Trophoblast cell (in vitro differentiated cells and primary cell): ENCODE measurements at regions not wholly inside any gene's neighbourhood (a gene's known extent, or its start where the extent isn't known, plus 50 kb on each side); places are given as distances from the start of the nearest gene placed in this dataset.
"Not testable (repeated sequence)": the region's sequence is repeated elsewhere in the genome, so short reads cannot be mapped to it uniquely, and the experiment has no call there.

Experiments
- DNase-seq, 2 donors: peaks; one replicate each; pipeline ENCODE4 v3.0.0-alpha.2; 2016
- H2AFZ ChIP-seq: 2 replicates; pipeline ENCODE4 v1.6.1; 2013; ENCODE audit warnings: low read length, moderate library complexity, mild to moderate bottlenecking; ENCODE audit not compliant: insufficient read depth, poor library complexity
- H2AK5ac ChIP-seq: 2 replicates; pipeline ENCODE4 v1.6.1; 2013; ENCODE audit warnings: mild to moderate bottlenecking, low read length
- H2BK120ac ChIP-seq: 2 replicates; pipeline ENCODE4 v1.6.1; 2013; ENCODE audit warnings: low read length, mild to moderate bottlenecking, moderate library complexity; ENCODE audit not compliant: insufficient read depth, poor library complexity
- H2BK12ac ChIP-seq: 2 replicates; pipeline ENCODE4 v1.6.1; 2013; ENCODE audit warnings: mild to moderate bottlenecking, low read length, moderate library complexity
- H2BK5ac ChIP-seq: 2 replicates; pipeline ENCODE4 v1.6.1; 2013; ENCODE audit warnings: low read length, low read depth, moderate library complexity, mild to moderate bottlenecking; ENCODE audit not compliant: poor library complexity
- H3K14ac ChIP-seq: 2 replicates; pipeline ENCODE4 v1.6.1; 2013; ENCODE audit warnings: mild to moderate bottlenecking, low read length
- H3K18ac ChIP-seq: 2 replicates; pipeline ENCODE4 v1.6.1; 2013; ENCODE audit warnings: mild to moderate bottlenecking, low read length
- H3K23ac ChIP-seq: 2 replicates; pipeline ENCODE4 v1.6.1; 2013; ENCODE audit warnings: low read length
- H3K27ac ChIP-seq: 2 replicates; pipeline ENCODE4 v1.5.1; 2013; ENCODE audit warnings: low read depth, mild to moderate bottlenecking, inconsistent platforms, low read length, moderate library complexity
- H3K27me3 ChIP-seq: 2 replicates; pipeline ENCODE4 v1.6.1; 2013; ENCODE audit warnings: inconsistent platforms, mild to moderate bottlenecking, low read length, moderate library complexity; ENCODE audit not compliant: insufficient read depth
- H3K36me3 ChIP-seq, 2 experiments: 1 replicate in 1 of 2; 2 replicates in 1 of 2; pipeline ENCODE4 v1.6.1; 2013; ENCODE audit warnings: low read length in 2 of 2, mild to moderate bottlenecking in 2 of 2, moderate library complexity in 1 of 2; ENCODE audit not compliant: insufficient read depth in 2 of 2, control insufficient read depth in 1 of 2
- H3K4ac ChIP-seq: 2 replicates; pipeline ENCODE4 v1.6.1; 2013; ENCODE audit warnings: low read depth, mild to moderate bottlenecking, low read length, moderate library complexity
- H3K4me1 ChIP-seq, 2 experiments: 1 replicate in 1 of 2; 2 replicates in 1 of 2; pipeline ENCODE4 v1.6.1; 2013; ENCODE audit warnings: low read length in 2 of 2, mild to moderate bottlenecking in 2 of 2, moderate library complexity in 1 of 2; ENCODE audit not compliant: insufficient read depth in 2 of 2, control insufficient read depth in 1 of 2
- H3K4me2 ChIP-seq: 2 replicates; pipeline ENCODE4 v1.6.1; 2013; ENCODE audit warnings: inconsistent platforms, mild to moderate bottlenecking, low read length, moderate library complexity
- H3K4me3 ChIP-seq: 2 replicates; pipeline ENCODE4 v1.5.1; 2013; ENCODE audit warnings: mild to moderate bottlenecking, low read depth, low read length, inconsistent platforms
- H3K79me1 ChIP-seq: one replicate; pipeline ENCODE4 v1.6.1; 2013; ENCODE audit warnings: low read length
- H3K79me2 ChIP-seq: 2 replicates; pipeline ENCODE4 v1.6.1; 2013; ENCODE audit warnings: low read length, mild to moderate bottlenecking; ENCODE audit not compliant: control insufficient read depth, insufficient read depth, poor library complexity
- H3K9ac ChIP-seq: 2 replicates; pipeline ENCODE4 v1.6.1; 2013; ENCODE audit warnings: mild to moderate bottlenecking, low read length
- H3K9me3 ChIP-seq: 2 replicates; pipeline ENCODE4 v1.6.1; 2013; ENCODE audit warnings: low read depth, mild to moderate bottlenecking, control low read depth, inconsistent platforms, low read length; ENCODE audit not compliant: insufficient read depth
- H4K12ac ChIP-seq: 2 replicates; pipeline ENCODE4 v1.6.1; 2013; ENCODE audit warnings: low read depth, mild to moderate bottlenecking, low read length, moderate library complexity
- H4K8ac ChIP-seq: 2 replicates; pipeline ENCODE4 v1.6.1; 2013; ENCODE audit warnings: low read depth, mild to moderate bottlenecking, low read length, moderate library complexity
- H4K91ac ChIP-seq: one replicate; pipeline ENCODE4 v1.6.1; 2013; ENCODE audit warnings: low read depth, mild to moderate bottlenecking, low read length, moderate library complexity
- WGBS: extraction: QIAGEN DNeasy Blood & Tissue Kit; methylation state at CpG from one replicate; pipeline ENCODE4 v1.1.7; 2013; ENCODE audit warnings: missing lambda C conversion rate; ENCODE audit not compliant: insufficient read length, insufficient coverage; ENCODE audit errors: extremely low coverage; 5-methylcytosine and 5-hydroxymethylcytosine counted together

GRCh38 chr1:137664-138063 lies 313.8 kb downstream of the OR4F29 start:
- H3K4me3 ChIP-seq, H3K14ac ChIP-seq, H3K79me2 ChIP-seq, H3K9me3 ChIP-seq, H4K12ac ChIP-seq, H2BK5ac ChIP-seq, H3K36me3 ChIP-seq, H2BK12ac ChIP-seq, H3K9ac ChIP-seq, H2AFZ ChIP-seq, H3K27me3 ChIP-seq, H4K91ac ChIP-seq, H2AK5ac ChIP-seq, H3K18ac ChIP-seq, H3K4ac ChIP-seq, H3K4me2 ChIP-seq, H4K8ac ChIP-seq, H3K23ac ChIP-seq, H3K27ac ChIP-seq, H2BK120ac ChIP-seq, DNase-seq, H3K4me1 ChIP-seq, H3K79me1 ChIP-seq: not testable (repeated sequence)
- WGBS, result no CpG with 5 or more reads among the region's 16 CpGs

- DNase-seq, result not testable (repeated sequence)
Measured at GRCh38 chr1:136344-136932, 315.0 kb downstream of the OR4F29 start.

GRCh38 chr1:134936-135335 lies 316.5 kb downstream of the OR4F29 start:
- not testable (repeated sequence) for H3K23ac ChIP-seq, H2BK12ac ChIP-seq, H3K79me2 ChIP-seq, H3K36me3 ChIP-seq, H4K91ac ChIP-seq, H3K4me3 ChIP-seq, H4K12ac ChIP-seq, H3K79me1 ChIP-seq, H3K9me3 ChIP-seq, H3K27ac ChIP-seq, H4K8ac ChIP-seq, H2BK5ac ChIP-seq, H3K9ac ChIP-seq, H2AK5ac ChIP-seq, DNase-seq, H2AFZ ChIP-seq, H2BK120ac ChIP-seq, H3K4me1 ChIP-seq, H3K14ac ChIP-seq, H3K4me2 ChIP-seq, H3K27me3 ChIP-seq, H3K18ac ChIP-seq, H3K4ac ChIP-seq
- WGBS, result no CpG with 5 or more reads among the region's 21 CpGs

More at GRCh38 chr1:136344-136932, 315.0 kb downstream of the OR4F29 start:
- H2BK12ac ChIP-seq, H3K14ac ChIP-seq, H2AFZ ChIP-seq, H3K27ac ChIP-seq, H3K36me3 ChIP-seq, H3K4me2 ChIP-seq, H4K12ac ChIP-seq, H3K79me1 ChIP-seq, H3K4me1 ChIP-seq, H3K18ac ChIP-seq, H2BK120ac ChIP-seq, H3K9ac ChIP-seq, H4K8ac ChIP-seq, H4K91ac ChIP-seq, H3K23ac ChIP-seq, H2BK5ac ChIP-seq, H3K79me2 ChIP-seq, H2AK5ac ChIP-seq, H3K4me3 ChIP-seq, H3K4ac ChIP-seq, H3K27me3 ChIP-seq, H3K9me3 ChIP-seq: not testable (repeated sequence)
- no CpG with 5 or more reads among the region's 34 CpGs for WGBS

GRCh38 chr1:118440-118839 lies 333.0 kb downstream of the OR4F29 start:
- H2AK5ac ChIP-seq, H3K18ac ChIP-seq, H4K91ac ChIP-seq, H3K27me3 ChIP-seq, H2BK5ac ChIP-seq, H4K8ac ChIP-seq, H3K14ac ChIP-seq, H3K27ac ChIP-seq, H3K4me3 ChIP-seq, H3K23ac ChIP-seq, H3K9ac ChIP-seq, DNase-seq, H3K9me3 ChIP-seq, H3K4ac ChIP-seq, H3K79me2 ChIP-seq, H2BK120ac ChIP-seq, H3K4me2 ChIP-seq, H2BK12ac ChIP-seq, H2AFZ ChIP-seq, H3K79me1 ChIP-seq, H4K12ac ChIP-seq, H3K36me3 ChIP-seq, H3K4me1 ChIP-seq: not testable (repeated sequence)
